Fibroblast of peridontal ligament (primary cell): ENCODE measurements at regions not wholly inside any gene's neighbourhood (a gene's known extent, or its start where the extent isn't known, plus 50 kb on each side); places are given as distances from the start of the nearest gene placed in this dataset.
"Not testable (repeated sequence)": the region's sequence is repeated elsewhere in the genome, so short reads cannot be mapped to it uniquely, and the experiment has no call there.

Source experiments
- DNase-seq: peaks from one replicate; pipeline ENCODE4 v3.0.0-alpha.2; 2010; ENCODE audit errors: extremely low read depth

DNA sequence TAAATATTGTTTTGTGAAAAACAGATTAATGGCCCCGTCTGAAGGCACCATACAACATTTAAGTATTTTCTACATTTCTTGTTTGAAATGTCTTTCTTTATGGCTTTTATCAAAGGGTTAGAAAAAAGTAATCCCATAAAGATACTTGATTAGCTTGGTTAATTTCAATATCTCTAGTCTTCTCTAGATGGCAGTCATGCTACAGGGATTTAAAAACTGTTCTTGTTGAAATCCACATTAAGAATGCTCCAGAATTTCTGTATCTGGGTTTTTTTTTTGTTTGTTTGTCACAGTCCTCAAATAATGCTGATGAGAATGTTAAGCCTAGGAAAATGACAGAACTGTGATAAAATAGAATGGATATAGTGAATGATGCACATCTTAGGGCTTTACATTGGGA, 109.0 kb upstream of the AADAT start:
- peak; percentile 51 for DNase-seq

- DNase-seq, result peak; percentile 26
These were observed 105.0 kb upstream of the AADAT start for GRCh38 chr4:170194794-170195193.

- DNase-seq, result no peak
These were observed 103.7 kb upstream of the AADAT start for GRCh38 chr4:170193496-170193895.

DNA sequence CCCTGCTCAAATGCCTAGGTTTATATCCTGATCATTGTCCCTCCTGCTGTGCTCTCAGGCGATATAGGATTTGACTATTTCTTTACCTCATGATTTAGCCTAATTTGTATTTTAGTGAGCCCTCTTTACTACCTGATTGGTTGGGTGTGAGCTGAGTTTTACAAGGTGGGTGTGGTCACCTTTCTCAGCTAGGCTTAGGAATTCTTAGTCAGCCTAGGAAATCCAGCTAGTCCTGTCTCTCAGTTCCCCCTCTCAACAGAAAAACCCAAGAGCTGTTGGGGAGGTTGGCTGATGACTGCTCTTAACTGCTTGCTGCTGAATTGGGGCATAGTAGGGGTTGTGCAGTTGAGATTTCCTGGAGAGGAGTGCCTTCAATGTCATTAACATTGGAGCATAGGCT, 100.5 kb upstream of the AADAT start:
- no peak for DNase-seq

- DNase-seq, result no peak
These were observed 81.1 kb upstream of the AADAT start for GRCh38 chr4:170170861-170171260.

DNA sequence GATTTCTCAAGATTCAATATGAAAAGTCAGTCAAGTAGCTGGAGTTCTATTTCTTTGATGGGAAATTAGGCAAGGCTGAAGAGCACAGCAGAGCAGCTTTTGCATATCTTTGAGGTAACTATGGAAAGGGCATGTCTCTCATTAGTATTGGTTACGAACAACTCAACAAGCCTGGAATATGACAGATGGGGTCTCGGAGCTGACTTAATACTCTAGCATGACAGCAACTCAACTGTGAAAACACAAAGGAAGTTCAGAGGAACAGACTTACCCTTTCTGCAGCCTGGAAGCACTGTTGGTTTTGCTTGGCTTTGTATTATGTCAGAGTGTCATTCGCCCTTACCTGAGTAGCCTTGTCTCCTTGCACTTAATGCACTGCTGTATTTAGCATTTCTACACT, 79.9 kb upstream of the AADAT start:
- DNase-seq, result no peak

DNA sequence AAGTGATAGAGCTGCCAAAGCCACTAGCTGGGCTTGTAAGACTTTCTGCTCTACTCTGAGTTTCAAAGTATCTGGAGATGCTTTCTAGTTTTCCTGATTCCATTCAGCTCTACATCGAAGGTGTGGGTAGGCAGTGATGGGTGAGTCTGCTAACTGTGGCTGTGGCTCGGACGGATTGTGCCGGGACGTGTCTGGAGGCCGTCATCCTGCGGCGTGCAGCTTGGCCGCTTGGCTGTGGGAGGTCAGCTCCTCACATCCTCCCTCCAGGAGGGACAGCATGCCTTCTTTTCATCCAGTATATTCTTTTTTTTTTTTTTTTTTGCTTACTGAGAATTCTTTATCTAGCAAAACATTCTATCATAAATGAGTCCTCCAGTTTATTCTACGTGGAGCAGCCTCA, 77.9 kb upstream of the AADAT start:
- DNase-seq, result no peak

DNA sequence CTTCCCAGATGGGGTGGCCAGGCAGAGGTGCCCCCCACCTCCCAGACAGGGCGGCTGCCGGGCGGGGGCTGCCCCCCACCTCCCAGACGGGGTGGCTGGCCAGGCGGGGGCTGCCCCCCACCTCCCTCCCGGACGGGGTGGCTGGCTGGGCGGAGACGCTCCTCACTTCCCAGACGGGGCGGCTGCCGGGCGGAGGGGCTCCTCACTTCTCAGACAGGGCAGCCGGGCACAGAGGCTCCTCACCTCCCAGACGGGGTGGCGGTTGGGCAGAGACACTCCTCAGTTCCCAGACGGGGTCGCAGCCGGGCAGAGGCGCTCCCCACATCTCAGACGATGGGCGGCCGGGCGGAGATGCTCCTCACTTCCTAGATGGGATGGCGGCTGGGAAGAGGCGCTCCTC, 76.4 kb upstream of the AADAT start:
- not testable (repeated sequence) for DNase-seq

- DNase-seq, result no peak
These were observed 72.7 kb upstream of the AADAT start for GRCh38 chr4:170162416-170162815.

DNA sequence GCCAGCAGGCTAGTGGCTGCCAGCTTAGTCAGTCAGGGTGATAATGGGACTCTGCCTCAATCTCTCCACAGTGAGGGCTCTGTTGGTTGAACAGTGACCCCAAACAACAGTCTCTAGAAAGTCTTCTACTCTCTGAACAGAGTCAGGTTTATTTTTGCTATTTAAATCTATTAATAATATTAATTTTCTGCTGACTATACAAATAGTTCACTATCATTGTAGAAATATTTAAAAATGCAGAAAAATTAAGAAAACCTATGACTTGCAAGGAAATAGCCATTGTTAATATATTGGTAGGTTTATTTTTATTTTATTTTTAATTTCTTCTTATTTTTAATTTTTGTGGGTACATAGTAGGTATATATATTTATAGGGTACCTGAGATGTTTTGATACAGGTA, 67.9 kb upstream of the AADAT start:
- DNase-seq, result no peak

GRCh38 chr4:170145120-170145519, 55.4 kb upstream of the AADAT start:
- no peak for DNase-seq

- peak; percentile 40 for DNase-seq
These were observed 50.0 kb upstream of the AADAT start for GRCh38 chr4:170139764-170140163.
